NCI-H2171 (cell line): ENCODE measurements at regions not wholly inside any gene's neighbourhood (a gene's known extent, or its start where the extent isn't known, plus 50 kb on each side); places are given as distances from the start of the nearest gene placed in this dataset.

Experiments
- DNase-seq: peaks from one replicate; lab custom pipeline; 2025; lab: John Stamatoyannopoulos, UW

DNA sequence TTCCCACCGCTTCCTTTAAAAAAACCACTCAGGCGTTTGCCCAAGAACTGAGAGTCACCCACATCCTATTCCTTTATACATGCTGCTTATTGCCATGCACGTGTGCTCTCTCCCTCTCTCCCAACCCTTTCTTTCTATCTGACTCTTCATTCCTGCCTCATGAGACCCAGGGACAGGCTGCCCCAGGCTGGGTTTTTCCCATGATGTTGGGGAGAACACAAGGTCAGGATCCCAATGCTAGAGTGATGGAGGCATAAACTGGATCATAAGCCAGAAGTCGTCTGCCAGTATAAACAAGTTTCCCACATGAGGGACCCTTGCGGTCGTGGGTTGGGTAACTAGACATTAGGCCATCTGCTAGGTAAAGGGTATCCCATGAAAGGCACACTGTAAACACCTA, 64.9 kb downstream of the CD2 start:
- DNase-seq: no peak

DNA sequence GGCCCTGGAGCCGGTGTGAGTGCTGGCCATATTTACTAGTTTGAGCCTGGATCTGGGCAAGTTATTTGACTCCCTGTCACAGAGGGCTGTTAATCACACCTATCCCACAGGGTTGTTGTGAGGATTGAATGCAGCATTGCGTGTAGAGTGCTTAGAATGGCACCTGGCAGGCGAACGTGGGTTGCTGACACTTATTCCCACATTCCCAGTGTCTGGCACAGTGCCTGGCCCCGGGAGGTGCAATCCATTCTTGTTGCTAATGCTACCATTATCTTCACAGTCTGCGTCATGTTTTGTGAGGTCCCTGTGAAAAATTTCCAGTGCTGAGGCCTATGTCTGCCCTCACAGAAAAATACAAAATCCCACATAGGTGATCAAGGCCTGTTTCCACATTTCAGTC, 66.1 kb downstream of the CD2 start:
- DNase-seq: no peak

GRCh38 chr1:116821763-116822162, 67.5 kb downstream of the CD2 start:
- no peak for DNase-seq

DNA sequence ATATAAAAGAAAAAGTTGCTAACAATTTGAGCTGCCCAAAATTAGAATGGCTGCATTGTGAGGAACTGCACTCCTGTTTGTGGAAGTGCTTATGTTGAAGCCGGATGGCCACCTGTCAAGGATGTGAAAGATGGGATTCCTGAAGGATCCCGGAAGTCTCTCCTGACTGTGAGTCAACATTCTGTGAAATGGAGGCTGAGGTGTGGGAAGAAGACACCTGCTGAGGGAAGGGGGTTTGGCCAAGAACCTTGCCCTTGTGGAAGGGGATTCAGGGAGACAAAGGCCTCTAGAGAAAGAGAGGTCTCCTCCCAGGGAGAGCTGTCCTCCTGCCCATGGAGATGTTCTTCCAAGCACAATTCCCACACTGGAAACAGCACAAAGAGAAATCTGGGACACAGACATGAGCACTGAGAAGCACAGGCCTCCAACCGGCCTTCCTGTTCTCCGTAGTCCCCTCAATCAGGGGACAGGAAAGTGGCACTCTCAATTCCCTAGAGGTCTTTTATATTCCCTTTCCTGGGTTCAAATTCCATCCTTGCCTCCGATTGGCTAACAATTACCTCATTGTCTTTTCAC, 70.5 kb downstream of the CD2 start:
- peak; percentile 74 for DNase-seq

- peak; percentile 59 for DNase-seq
These were observed 71.0 kb downstream of the CD2 start for GRCh38 chr1:116825207-116825719.

GRCh38 chr1:116825720-116826438, 71.6 kb downstream of the CD2 start:
- peak; percentile 89 for DNase-seq

GRCh38 chr1:116826818-116827606, 72.8 kb downstream of the CD2 start:
- peak; percentile 34 for DNase-seq

GRCh38 chr1:116827607-116828105, 73.4 kb downstream of the CD2 start:
- no peak for DNase-seq

GRCh38 chr1:116832308-116832931, 77.3 kb upstream of the PTGFRN start:
- DNase-seq: no peak

DNA sequence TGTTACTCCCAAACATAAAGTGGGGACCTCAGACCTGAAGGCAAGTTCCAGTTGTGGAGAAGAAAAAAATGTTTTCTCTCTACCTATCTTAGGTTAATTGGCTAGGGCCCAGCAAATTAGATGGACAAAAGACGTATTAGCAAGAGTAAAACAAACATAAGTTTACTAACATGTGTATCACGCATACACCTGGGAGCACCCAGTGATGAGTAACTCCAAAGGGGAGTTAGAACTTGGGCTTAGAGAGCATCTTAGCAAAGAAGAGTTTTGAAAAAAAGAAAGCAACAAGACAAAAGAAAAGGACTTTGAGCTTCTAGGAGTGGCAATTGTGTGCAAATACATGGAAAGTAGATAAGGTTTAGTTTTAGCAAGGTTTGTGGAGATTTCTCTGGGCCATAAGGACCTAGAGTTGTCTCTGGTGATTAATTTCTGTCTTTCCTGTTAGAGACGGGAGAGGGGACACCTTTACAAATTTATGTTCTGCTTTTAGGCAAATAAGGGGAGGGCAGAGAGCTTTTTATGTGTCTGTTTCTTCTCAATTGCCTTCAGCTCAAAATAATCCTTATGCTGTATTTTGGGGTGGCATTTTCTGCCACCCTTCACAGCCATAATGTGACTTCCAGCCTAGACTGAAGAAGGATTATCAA, 76.7 kb upstream of the PTGFRN start:
- no peak for DNase-seq

DNA sequence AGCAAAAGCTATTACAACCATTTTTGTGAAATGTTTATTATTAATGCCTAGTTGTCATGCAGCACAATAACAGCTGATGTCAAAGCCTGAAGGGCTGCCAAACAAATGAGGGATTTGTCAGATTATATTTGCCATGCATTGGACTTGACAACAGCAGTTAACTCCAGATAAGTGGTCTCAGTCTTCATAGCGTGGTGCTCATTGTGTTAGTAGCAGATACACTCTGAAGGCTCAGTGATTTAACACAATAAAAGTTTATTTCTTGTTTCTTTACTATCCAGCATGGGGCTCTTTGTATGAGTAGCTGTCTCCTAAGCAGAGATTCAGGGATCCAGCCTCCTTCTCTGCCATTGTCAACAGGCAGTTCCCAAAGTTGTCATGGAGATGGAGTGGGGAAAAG, 76.0 kb upstream of the PTGFRN start:
- no peak for DNase-seq

GRCh38 chr1:116834595-116834994, 75.1 kb upstream of the PTGFRN start:
- no peak for DNase-seq

GRCh38 chr1:116835161-116835560, 74.6 kb upstream of the PTGFRN start:
- DNase-seq: peak; percentile 56

GRCh38 chr1:116836099-116836498, 73.6 kb upstream of the PTGFRN start:
- no peak for DNase-seq

DNA sequence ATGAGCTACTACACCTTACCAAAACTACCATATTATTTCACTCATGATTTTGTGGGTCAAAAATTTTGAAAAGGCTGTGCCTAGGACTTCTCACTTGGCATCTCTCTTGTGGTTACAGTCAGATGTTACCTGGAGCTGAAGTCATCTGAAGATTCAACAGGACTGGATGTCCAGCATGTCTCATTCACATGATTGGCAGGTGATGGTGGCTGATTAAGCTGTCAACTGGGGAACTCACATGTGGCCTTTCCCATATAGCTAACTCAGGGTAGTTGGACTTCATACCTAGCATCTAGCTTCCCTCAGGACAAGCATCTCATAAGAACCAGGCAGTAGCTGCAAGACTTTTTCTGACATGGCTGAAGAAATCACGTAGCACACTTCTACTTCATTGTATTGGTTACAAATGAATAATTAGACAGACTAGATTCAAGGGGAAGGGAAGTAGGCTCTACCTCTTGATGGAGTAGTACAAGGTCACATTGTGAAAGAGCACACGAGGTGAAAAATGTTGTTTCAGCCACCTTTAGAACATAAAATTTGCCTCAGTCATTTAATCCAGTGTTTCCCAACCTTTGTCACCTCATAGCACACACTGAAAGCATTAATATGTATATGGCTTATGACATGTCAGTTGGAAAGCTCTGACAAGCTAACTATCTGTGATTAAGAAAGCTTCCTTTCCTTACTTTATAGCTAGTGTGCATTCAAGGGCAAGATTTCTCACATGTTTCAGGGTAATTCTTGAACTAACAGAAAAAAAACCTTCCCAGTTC, 68.0 kb upstream of the PTGFRN start:
- DNase-seq: no peak

- DNase-seq: no peak
These were observed 67.1 kb upstream of the PTGFRN start for GRCh38 chr1:116842654-116843053.

- DNase-seq: no peak
These were observed 64.9 kb upstream of the PTGFRN start for GRCh38 chr1:116844775-116845174.

DNA sequence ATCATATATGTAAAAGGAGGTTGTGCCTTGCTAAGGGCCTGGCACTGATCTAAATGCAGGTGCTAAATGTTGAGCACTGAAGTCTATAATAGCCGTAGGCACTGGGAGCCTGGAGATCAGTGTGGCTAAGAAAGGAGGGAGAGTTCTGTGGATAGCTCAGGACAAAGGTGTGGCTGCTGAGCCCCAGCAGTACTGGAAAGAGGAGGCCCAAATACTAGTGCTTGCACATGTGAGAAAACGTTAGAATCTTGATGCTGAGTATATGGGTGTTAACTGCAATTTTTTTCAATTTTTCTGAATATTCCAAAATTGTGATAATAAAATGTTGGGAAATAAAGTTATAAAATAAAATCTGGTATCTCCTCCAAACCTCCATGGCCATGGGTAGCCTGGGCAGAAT, 62.5 kb upstream of the PTGFRN start:
- no peak for DNase-seq

- DNase-seq: no peak
These were observed 61.8 kb upstream of the PTGFRN start for GRCh38 chr1:116847688-116848531.

GRCh38 chr1:116850436-116850835, 59.3 kb upstream of the PTGFRN start:
- no peak for DNase-seq
